KOPT-K1 (cell line): ENCODE measurements at regions not wholly inside any gene's neighbourhood (a gene's known extent, or its start where the extent isn't known, plus 50 kb on each side); places are given as distances from the start of the nearest gene placed in this dataset.
"Not testable (repeated sequence)": the region's sequence is repeated elsewhere in the genome, so short reads cannot be mapped to it uniquely, and the experiment has no call there.

Experiments used
- H3K27ac ChIP-seq: fragments of 200-600 bp; sonication (generic); 2 replicates; pipeline ENCODE4 v1.5.1; 2016; ENCODE audit warnings: antibody characterized with exemption, mild to moderate bottlenecking, low read depth, low read length; ENCODE audit not compliant: poor library complexity, severe bottlenecking
- H3K36me3 ChIP-seq: fragments of 200-600 bp; sonication (generic); 2 replicates; pipeline ENCODE4 v1.5.1; 2017; ENCODE audit warnings: antibody characterized with exemption, mild to moderate bottlenecking, low read length, moderate library complexity; ENCODE audit not compliant: insufficient read depth
- H3K9me3 ChIP-seq: fragments of 200-600 bp; sonication (generic); 2 replicates; pipeline ENCODE4 v1.5.1; 2017; ENCODE audit warnings: antibody characterized with exemption, low read length, mild to moderate bottlenecking; ENCODE audit not compliant: insufficient read depth, poor library complexity, severe bottlenecking

- H3K9me3 ChIP-seq, result no peaks in the 10 kb centered on the region
- no peak overlapping the region for H3K27ac ChIP-seq
- H3K36me3 ChIP-seq, result no peaks in the 10 kb centered on the region
These were observed 267.8 kb upstream of the FRG2C start for GRCh38 chr3:75396316-75396802.

GRCh38 chr3:75397486-75397885 lies 266.6 kb upstream of the FRG2C start:
- not testable (repeated sequence) for H3K9me3 ChIP-seq, H3K36me3 ChIP-seq, H3K27ac ChIP-seq

- H3K36me3 ChIP-seq, result peaks cover 11% of the 10 kb centered on the region; the same call in 1 of the 2 replicates
- H3K9me3 ChIP-seq, H3K27ac ChIP-seq: not testable (repeated sequence)
These were observed 241.8 kb upstream of the FRG2C start for GRCh38 chr3:75422101-75422945.

- not testable (repeated sequence) for H3K27ac ChIP-seq, H3K9me3 ChIP-seq
- peaks cover 12% of the 10 kb centered on the region; the same call in 1 of the 2 replicates for H3K36me3 ChIP-seq
These were observed 238.7 kb upstream of the FRG2C start for GRCh38 chr3:75425379-75425778.

GRCh38 chr3:75427486-75427885 lies 236.6 kb upstream of the FRG2C start:
- not testable (repeated sequence) for H3K9me3 ChIP-seq, H3K27ac ChIP-seq
- peaks cover 12% of the 10 kb centered on the region; the same call in 1 of the 2 replicates for H3K36me3 ChIP-seq

- H3K9me3 ChIP-seq, H3K27ac ChIP-seq: not testable (repeated sequence)
- H3K36me3 ChIP-seq, result peaks cover 12% of the 10 kb centered on the region; the same call in 1 of the 2 replicates
These were observed 236.2 kb upstream of the FRG2C start for GRCh38 chr3:75427906-75428305.

- H3K9me3 ChIP-seq, H3K27ac ChIP-seq: not testable (repeated sequence)
- H3K36me3 ChIP-seq, result peaks cover 12% of the 10 kb centered on the region; the same call in 1 of the 2 replicates
These were observed 234.4 kb upstream of the FRG2C start for GRCh38 chr3:75429561-75430220.

- peaks cover 12% of the 10 kb centered on the region; the same call in 1 of the 2 replicates for H3K36me3 ChIP-seq
- H3K9me3 ChIP-seq, H3K27ac ChIP-seq: not testable (repeated sequence)
These were observed 233.7 kb upstream of the FRG2C start for GRCh38 chr3:75430406-75430805.

GRCh38 chr3:75431120-75431519 lies 233.0 kb upstream of the FRG2C start:
- not testable (repeated sequence) for H3K9me3 ChIP-seq, H3K36me3 ChIP-seq, H3K27ac ChIP-seq

- H3K9me3 ChIP-seq, H3K36me3 ChIP-seq, H3K27ac ChIP-seq: not testable (repeated sequence)
These were observed 231.7 kb upstream of the FRG2C start for GRCh38 chr3:75432466-75432865.

GRCh38 chr3:75432885-75433284 lies 231.2 kb upstream of the FRG2C start:
- H3K9me3 ChIP-seq, H3K36me3 ChIP-seq, H3K27ac ChIP-seq: not testable (repeated sequence)

- not testable (repeated sequence) for H3K9me3 ChIP-seq, H3K36me3 ChIP-seq, H3K27ac ChIP-seq
These were observed 230.8 kb upstream of the FRG2C start for GRCh38 chr3:75433295-75433694.

GRCh38 chr3:75434276-75434912 lies 229.7 kb upstream of the FRG2C start:
- peak overlapping the region; percentile 68 for H3K27ac ChIP-seq
- not testable (repeated sequence) for H3K36me3 ChIP-seq

GRCh38 chr3:75434913-75435793 lies 229.0 kb upstream of the FRG2C start:
- H3K9me3 ChIP-seq, H3K36me3 ChIP-seq: not testable (repeated sequence)
- H3K27ac ChIP-seq, result peak overlapping the region; percentile 68

More at GRCh38 chr3:75434276-75434912, 229.7 kb upstream of the FRG2C start:
- H3K9me3 ChIP-seq, result not testable (repeated sequence)
